WTC11 (cell line): ENCODE measurements at regions not wholly inside any gene's neighbourhood (a gene's known extent, or its start where the extent isn't known, plus 50 kb on each side); places are given as distances from the start of the nearest gene placed in this dataset.

Source experiments
- ATAC-seq: fragments of 200-7000 bp; cut with Tn5 transposase; 2 replicates; pipeline ENCODE4 v1.10.0; 2021; ENCODE audit warnings: mild to moderate bottlenecking, moderate library complexity
- CTCF ChIA-PET: fragments of 300-600 bp; sonication (Branson Sonifier 250); formaldehyde crosslinking; loops from one replicate; lab custom pipeline; 2021; ENCODE audit warnings: antibody characterized with exemption; lab: Charles Lee
- POLR2A ChIA-PET: fragments of 350-600 bp; sonication (Branson Sonifier 250); formaldehyde crosslinking; loops from one replicate; lab custom pipeline; 2021; ENCODE audit warnings: antibody characterized with exemption; lab: Charles Lee
- DNase-seq: peaks from one replicate; pipeline ENCODE4 v3.0.0; 2021; ENCODE audit warnings: low spot score
- H3K27ac Mint-ChIP-seq: 2 replicates; pipeline ENCODE4 v1.8.0; 2021; ENCODE audit warnings: mixed read lengths
- H3K27me3 Mint-ChIP-seq: 2 replicates; pipeline ENCODE4 v1.8.0; 2021; ENCODE audit warnings: low read depth, mild to moderate bottlenecking, moderate library complexity, mixed read lengths
- H3K36me3 Mint-ChIP-seq: 2 replicates; pipeline ENCODE4 v1.8.0; 2021; ENCODE audit warnings: mixed read lengths
- H3K4me1 Mint-ChIP-seq: 2 replicates; pipeline ENCODE4 v1.8.0; 2022; ENCODE audit warnings: mixed read lengths
- H3K4me3 Mint-ChIP-seq: 2 replicates; pipeline ENCODE4 v1.8.0; 2021; ENCODE audit warnings: mild to moderate bottlenecking, moderate library complexity, mixed read lengths
- H3K9me3 Mint-ChIP-seq: 2 replicates; pipeline ENCODE4 v1.8.0; 2021; ENCODE audit warnings: mixed read lengths
- AR ChIP-seq: fragments of 250-450 bp; sonication (Bioruptor Pico); IDR thresholded peaks from 2 replicates; pipeline ENCODE4 v1.9.0; 2021; ENCODE audit warnings: mild to moderate bottlenecking
- CREM ChIP-seq: sonication (generic); formaldehyde crosslinking; IDR thresholded peaks from 2 replicates; pipeline ENCODE4 v1.8.1; 2022; ENCODE audit warnings: mild to moderate bottlenecking, missing genetic modification reagents, moderate library complexity
- E2F4 ChIP-seq: sonication (generic); formaldehyde crosslinking; IDR thresholded peaks from 2 replicates; pipeline ENCODE4 v1.8.1; 2022; ENCODE audit warnings: low read depth, mild to moderate bottlenecking, moderate library complexity, missing genetic modification reagents, borderline replicate concordance
- NFATC4 ChIP-seq: fragments of 250-450 bp; sonication (Bioruptor Pico); IDR thresholded peaks from 2 replicates; pipeline ENCODE4 v1.9.0; 2021; ENCODE audit warnings: mild to moderate bottlenecking
- NR3C1 ChIP-seq: sonication (generic); formaldehyde crosslinking; conservative IDR thresholded peaks from 2 replicates; pipeline ENCODE4 v1.8.1; 2023; ENCODE audit warnings: low read depth, mild to moderate bottlenecking, missing genetic modification reagents
- TEAD4 ChIP-seq: sonication (generic); formaldehyde crosslinking; IDR thresholded peaks from 2 replicates; pipeline ENCODE4 v1.8.0; 2022; ENCODE audit warnings: mild to moderate bottlenecking, missing genetic modification reagents
- ZNF263 ChIP-seq: sonication (generic); formaldehyde crosslinking; IDR thresholded peaks from 2 replicates; pipeline ENCODE4 v1.8.1; 2022; ENCODE audit warnings: low read depth, mild to moderate bottlenecking, moderate library complexity, missing genetic modification reagents
- ZNF671 ChIP-seq: fragments of 250-450 bp; sonication (Bioruptor Pico); IDR thresholded peaks from 2 replicates; pipeline ENCODE4 v1.8.0; 2021; ENCODE audit warnings: mild to moderate bottlenecking
- TF ChIP-seq, protein P1 (sequence below): sonication (generic); formaldehyde crosslinking; IDR thresholded peaks from 2 replicates; pipeline ENCODE4 v1.8.0; 2023; ENCODE audit warnings: missing genetic modification reagents, mild to moderate bottlenecking, borderline replicate concordance
- TF ChIP-seq, protein P2 (sequence below): fragments of 250-450 bp; sonication (Bioruptor Pico); IDR thresholded peaks from 2 replicates; pipeline ENCODE4 v1.8.0; 2021; ENCODE audit warnings: mild to moderate bottlenecking
- TF ChIP-seq, protein P3 (sequence below): sonication (generic); formaldehyde crosslinking; IDR thresholded peaks from 2 replicates; pipeline ENCODE4 v1.8.0; 2022; ENCODE audit warnings: mild to moderate bottlenecking, missing genetic modification reagents

DNA sequence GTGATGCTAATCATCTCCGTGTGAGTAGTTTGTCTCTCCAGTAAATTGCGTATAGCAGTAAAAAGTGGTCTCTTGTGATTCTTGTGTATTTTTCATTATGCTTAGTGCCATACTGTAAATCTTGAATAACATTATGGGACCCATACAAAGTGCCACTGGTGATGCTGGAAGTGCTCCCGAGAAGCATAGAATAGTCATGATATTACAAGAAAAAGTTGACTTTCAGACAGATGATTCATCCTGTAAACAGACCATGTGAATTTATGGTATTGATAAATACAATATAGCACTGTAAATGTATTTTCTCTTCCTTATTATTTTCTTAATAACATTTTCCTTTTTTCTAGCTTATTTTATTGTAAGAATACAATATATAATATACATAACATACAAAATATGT is 74.6 kb upstream of the CDK6 start:
- Mint-ChIP-seq H3K4me3 (no peak overlapping the region), H3K9me3 (no peaks in the 10 kb centered on the region), H3K4me1 (no peaks in the 10 kb centered on the region), H3K36me3 (no peaks in the 10 kb centered on the region), H3K27ac (no peak overlapping the region), H3K27me3 (no peaks in the 10 kb centered on the region)
- no peak for TF ChIP-seq CREM (CRISPR knock-in tag)
- TF ChIP-seq ZNF263, result no peak
- no peak for TF ChIP-seq NFATC4 (CRISPR knock-in tag)
- TF ChIP-seq E2F4 (CRISPR knock-in tag), result no peak
- TF ChIP-seq ZNF671 (CRISPR knock-in tag), result no peak
- TF ChIP-seq, protein P1, sequence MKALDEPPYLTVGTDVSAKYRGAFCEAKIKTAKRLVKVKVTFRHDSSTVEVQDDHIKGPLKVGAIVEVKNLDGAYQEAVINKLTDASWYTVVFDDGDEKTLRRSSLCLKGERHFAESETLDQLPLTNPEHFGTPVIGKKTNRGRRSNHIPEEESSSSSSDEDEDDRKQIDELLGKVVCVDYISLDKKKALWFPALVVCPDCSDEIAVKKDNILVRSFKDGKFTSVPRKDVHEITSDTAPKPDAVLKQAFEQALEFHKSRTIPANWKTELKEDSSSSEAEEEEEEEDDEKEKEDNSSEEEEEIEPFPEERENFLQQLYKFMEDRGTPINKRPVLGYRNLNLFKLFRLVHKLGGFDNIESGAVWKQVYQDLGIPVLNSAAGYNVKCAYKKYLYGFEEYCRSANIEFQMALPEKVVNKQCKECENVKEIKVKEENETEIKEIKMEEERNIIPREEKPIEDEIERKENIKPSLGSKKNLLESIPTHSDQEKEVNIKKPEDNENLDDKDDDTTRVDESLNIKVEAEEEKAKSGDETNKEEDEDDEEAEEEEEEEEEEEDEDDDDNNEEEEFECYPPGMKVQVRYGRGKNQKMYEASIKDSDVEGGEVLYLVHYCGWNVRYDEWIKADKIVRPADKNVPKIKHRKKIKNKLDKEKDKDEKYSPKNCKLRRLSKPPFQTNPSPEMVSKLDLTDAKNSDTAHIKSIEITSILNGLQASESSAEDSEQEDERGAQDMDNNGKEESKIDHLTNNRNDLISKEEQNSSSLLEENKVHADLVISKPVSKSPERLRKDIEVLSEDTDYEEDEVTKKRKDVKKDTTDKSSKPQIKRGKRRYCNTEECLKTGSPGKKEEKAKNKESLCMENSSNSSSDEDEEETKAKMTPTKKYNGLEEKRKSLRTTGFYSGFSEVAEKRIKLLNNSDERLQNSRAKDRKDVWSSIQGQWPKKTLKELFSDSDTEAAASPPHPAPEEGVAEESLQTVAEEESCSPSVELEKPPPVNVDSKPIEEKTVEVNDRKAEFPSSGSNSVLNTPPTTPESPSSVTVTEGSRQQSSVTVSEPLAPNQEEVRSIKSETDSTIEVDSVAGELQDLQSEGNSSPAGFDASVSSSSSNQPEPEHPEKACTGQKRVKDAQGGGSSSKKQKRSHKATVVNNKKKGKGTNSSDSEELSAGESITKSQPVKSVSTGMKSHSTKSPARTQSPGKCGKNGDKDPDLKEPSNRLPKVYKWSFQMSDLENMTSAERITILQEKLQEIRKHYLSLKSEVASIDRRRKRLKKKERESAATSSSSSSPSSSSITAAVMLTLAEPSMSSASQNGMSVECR (CRISPR knock-in tag), result no peak
- no peak for TF ChIP-seq NR3C1 (CRISPR knock-in tag)
- TF ChIP-seq AR (CRISPR knock-in tag), result no peak
- TF ChIP-seq, protein P2, sequence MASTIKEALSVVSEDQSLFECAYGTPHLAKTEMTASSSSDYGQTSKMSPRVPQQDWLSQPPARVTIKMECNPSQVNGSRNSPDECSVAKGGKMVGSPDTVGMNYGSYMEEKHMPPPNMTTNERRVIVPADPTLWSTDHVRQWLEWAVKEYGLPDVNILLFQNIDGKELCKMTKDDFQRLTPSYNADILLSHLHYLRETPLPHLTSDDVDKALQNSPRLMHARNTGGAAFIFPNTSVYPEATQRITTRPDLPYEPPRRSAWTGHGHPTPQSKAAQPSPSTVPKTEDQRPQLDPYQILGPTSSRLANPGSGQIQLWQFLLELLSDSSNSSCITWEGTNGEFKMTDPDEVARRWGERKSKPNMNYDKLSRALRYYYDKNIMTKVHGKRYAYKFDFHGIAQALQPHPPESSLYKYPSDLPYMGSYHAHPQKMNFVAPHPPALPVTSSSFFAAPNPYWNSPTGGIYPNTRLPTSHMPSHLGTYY (CRISPR knock-in tag), result no peak
- TF ChIP-seq, protein P3, sequence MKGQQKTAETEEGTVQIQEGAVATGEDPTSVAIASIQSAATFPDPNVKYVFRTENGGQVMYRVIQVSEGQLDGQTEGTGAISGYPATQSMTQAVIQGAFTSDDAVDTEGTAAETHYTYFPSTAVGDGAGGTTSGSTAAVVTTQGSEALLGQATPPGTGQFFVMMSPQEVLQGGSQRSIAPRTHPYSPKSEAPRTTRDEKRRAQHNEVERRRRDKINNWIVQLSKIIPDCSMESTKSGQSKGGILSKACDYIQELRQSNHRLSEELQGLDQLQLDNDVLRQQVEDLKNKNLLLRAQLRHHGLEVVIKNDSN (CRISPR knock-in tag), result no peak
- ChIA-PET POLR2A (no interaction called here), CTCF (no interaction called here)
- ATAC-seq (no peak), DNase-seq (no peak)

DNA sequence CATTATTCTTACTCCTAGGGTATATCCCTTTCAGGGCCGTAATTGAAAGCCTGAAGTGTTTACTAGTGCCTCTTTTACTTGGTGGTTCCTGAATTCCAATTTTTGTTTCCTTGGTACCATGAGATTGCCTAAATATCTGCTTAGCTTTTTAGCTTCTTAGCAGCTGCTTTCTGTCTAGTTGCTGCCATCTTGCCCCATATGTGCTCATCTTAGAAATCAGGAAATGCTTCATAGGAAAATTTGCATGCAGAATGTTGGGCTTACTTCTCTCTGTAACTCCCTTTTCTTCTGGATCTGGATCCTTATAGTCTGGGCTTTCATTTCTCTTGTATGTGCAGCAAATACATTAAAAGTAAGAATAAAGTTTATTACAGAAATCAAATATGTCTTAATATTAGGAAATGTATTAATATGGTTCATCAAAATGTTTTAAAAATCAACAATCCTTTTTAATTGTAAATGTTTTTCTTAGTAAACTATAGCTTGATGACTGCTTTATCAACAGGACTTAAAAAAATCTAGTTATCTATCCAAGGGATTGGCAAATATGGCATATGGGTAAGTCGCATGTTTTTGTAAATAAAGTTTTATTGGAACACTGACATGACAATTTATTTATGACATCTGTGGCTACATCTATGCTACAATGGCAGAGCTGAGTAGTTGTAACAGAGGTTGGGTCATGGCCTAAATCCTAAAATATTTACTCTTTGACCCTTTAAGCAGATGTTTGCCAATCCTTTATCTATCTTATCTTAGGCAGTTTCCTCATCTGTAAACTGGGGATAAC is 73.5 kb upstream of the CDK6 start:
- no peaks in the 10 kb centered on the region for H3K27me3 Mint-ChIP-seq
- H3K4me3 Mint-ChIP-seq, result no peak overlapping the region
- ATAC-seq (no peak), DNase-seq (no peak)
- CTCF ChIA-PET, result no interaction called here
- no peak for TF ChIP-seq TEAD4 (CRISPR knock-in tag)
- H3K27ac Mint-ChIP-seq, result no peak overlapping the region
- H3K4me1 Mint-ChIP-seq, result no peaks in the 10 kb centered on the region
- POLR2A ChIA-PET, result no interaction called here
- H3K9me3 Mint-ChIP-seq, result no peaks in the 10 kb centered on the region
- no peaks in the 10 kb centered on the region for H3K36me3 Mint-ChIP-seq
